IMR-90 (cell line): ENCODE measurements at regions not wholly inside any gene's neighbourhood (a gene's known extent, or its start where the extent isn't known, plus 50 kb on each side); places are given as distances from the start of the nearest gene placed in this dataset.

Source experiments
- ATAC-seq: fragments of 200-7000 bp; cut with Tn5 transposase; 2 replicates; pipeline ENCODE4 v1.9.1; 2020; ENCODE audit warnings: low read depth, mild to moderate bottlenecking, moderate library complexity
- BruUV-seq: library from RNA; stranded (reverse); fragments of 400-500 nt; replicated peaks from 2 replicates; lab custom pipeline; 2021; lab: Mats Ljungman, UMichigan
- CTCF ChIA-PET: fragments of 300-600 bp; formaldehyde crosslinking; extraction: SDS; loops from one replicate; lab custom pipeline; 2021; ENCODE audit warnings: antibody characterized with exemption; lab: Yijun Ruan, JAX
- POLR2A ChIA-PET: fragments of 300-600 bp; sonication (Branson Sonifier 250); formaldehyde crosslinking; loops from one replicate; lab custom pipeline; 2022; ENCODE audit warnings: antibody characterized with exemption; ENCODE audit not compliant: unreplicated experiment; lab: Charles Lee
- DNase-seq: peaks from one replicate; pipeline ENCODE4 v3.0.0; 2013
- H2AFZ ChIP-seq: replicated peaks from 2 replicates; pipeline ENCODE3; 2013; ENCODE audit warnings: low read length, mild to moderate bottlenecking; ENCODE audit not compliant: poor library complexity
- H2AK5ac ChIP-seq: 2 replicates; pipeline ENCODE4 v1.6.1; 2013; ENCODE audit warnings: low read depth, low read length, inconsistent platforms
- H2AK9ac ChIP-seq: replicated peaks from 2 replicates; pipeline ENCODE3; 2013; ENCODE audit warnings: mild to moderate bottlenecking, low read depth, low read length, moderate library complexity; ENCODE audit not compliant: poor library complexity
- H2BK120ac ChIP-seq: 2 replicates; pipeline ENCODE4 v1.6.1; 2013; ENCODE audit warnings: low read depth, low read length, inconsistent platforms
- H2BK15ac ChIP-seq: 3 replicates; pipeline ENCODE4 v1.6.1; 2013; ENCODE audit warnings: low read depth, low read length, inconsistent platforms
- H2BK20ac ChIP-seq: 2 replicates; pipeline ENCODE4 v1.6.1; 2013; ENCODE audit warnings: low read depth, mild to moderate bottlenecking, inconsistent platforms, low read length, moderate library complexity
- H2BK5ac ChIP-seq: 2 replicates; pipeline ENCODE4 v1.6.1; 2013; ENCODE audit warnings: mild to moderate bottlenecking, low read depth, low read length, inconsistent platforms; ENCODE audit not compliant: poor library complexity, severe bottlenecking
- H3K14ac ChIP-seq: replicated peaks from 2 replicates; pipeline ENCODE4 v1.6.1; 2013; ENCODE audit warnings: low read depth, low read length, inconsistent platforms
- H3K18ac ChIP-seq: 2 replicates; pipeline ENCODE4 v1.6.1; 2013; ENCODE audit warnings: low read depth, low read length, control low read depth
- H3K23ac ChIP-seq: 2 replicates; pipeline ENCODE4 v1.6.1; 2013; ENCODE audit warnings: low read depth, low read length, inconsistent platforms
- H3K27ac ChIP-seq: 2 replicates; pipeline ENCODE4 v1.5.1; 2013; ENCODE audit warnings: mild to moderate bottlenecking, control low read depth, low read length; ENCODE audit not compliant: insufficient read depth
- H3K27me3 ChIP-seq: 2 replicates; pipeline ENCODE4 v1.6.1; 2013; ENCODE audit warnings: low read length; ENCODE audit not compliant: control insufficient read depth, insufficient read depth
- H3K36me3 ChIP-seq: 2 replicates; pipeline ENCODE4 v1.6.1; 2013; ENCODE audit warnings: low read length, mixed read lengths; ENCODE audit not compliant: control insufficient read depth, insufficient read depth
- H3K4ac ChIP-seq: 2 replicates; pipeline ENCODE4 v1.6.1; 2013; ENCODE audit warnings: low read depth, low read length, inconsistent platforms
- H3K4me1 ChIP-seq: 2 replicates; pipeline ENCODE4 v1.6.1; 2013; ENCODE audit warnings: low read length, mixed read lengths; ENCODE audit not compliant: control insufficient read depth, insufficient read depth
- H3K4me2 ChIP-seq: 2 replicates; pipeline ENCODE4 v1.6.1; 2013; ENCODE audit warnings: low read depth, mild to moderate bottlenecking, control low read depth, low read length, moderate library complexity
- H3K4me3 ChIP-seq: 2 replicates; pipeline ENCODE4 v1.5.1; 2013; ENCODE audit warnings: low read depth, mild to moderate bottlenecking, control low read depth, low read length, moderate library complexity; ENCODE audit not compliant: insufficient read depth
- H3K56ac ChIP-seq: 2 replicates; pipeline ENCODE4 v1.6.1; 2013; ENCODE audit warnings: low read length, inconsistent platforms; ENCODE audit not compliant: insufficient read depth; ENCODE audit errors: extremely low read depth
- H3K79me1 ChIP-seq, 2 experiments: 2 replicates each; pipeline ENCODE4 v1.6.1; 2013; ENCODE audit warnings: low read length in 2 of 2, inconsistent platforms in 1 of 2, low read depth in 1 of 2
- H3K9ac ChIP-seq: 2 replicates; pipeline ENCODE4 v1.6.1; 2013; ENCODE audit warnings: low read depth, low read length, control low read depth
- H3K9me1 ChIP-seq: 2 replicates; pipeline ENCODE4 v1.6.1; 2013; ENCODE audit warnings: low read length, inconsistent platforms; ENCODE audit not compliant: insufficient read depth
- H3K9me3 ChIP-seq: 2 replicates; pipeline ENCODE4 v1.6.1; 2013; ENCODE audit warnings: low read length; ENCODE audit not compliant: control insufficient read depth, insufficient read depth
- H4K20me1 ChIP-seq: 2 replicates; pipeline ENCODE4 v1.6.1; 2013; ENCODE audit warnings: low read length, inconsistent platforms; ENCODE audit not compliant: insufficient read depth
- H4K5ac ChIP-seq: 2 replicates; pipeline ENCODE4 v1.6.1; 2013; ENCODE audit warnings: mild to moderate bottlenecking, low read depth, low read length, control low read depth
- H4K8ac ChIP-seq, 2 experiments: 2 replicates each; pipeline ENCODE4 v1.6.1; 2013; ENCODE audit warnings: low read depth in 2 of 2, low read length in 2 of 2, control low read depth in 1 of 2, inconsistent platforms in 1 of 2
- H4K91ac ChIP-seq: 2 replicates; pipeline ENCODE4 v1.6.1; 2013; ENCODE audit warnings: low read depth, low read length, inconsistent platforms; ENCODE audit not compliant: insufficient read depth
- BHLHE40 ChIP-seq: fragments of 150-350 bp; IDR thresholded peaks from 2 replicates; pipeline ENCODE4 v1.6.1; 2016; ENCODE audit warnings: mild to moderate bottlenecking, low read depth, low read length
- CEBPB ChIP-seq: IDR thresholded peaks from 2 replicates; pipeline ENCODE4 v1.6.1; 2012; ENCODE audit warnings: low read depth, low read length, improper control_type of control experiment
- CHD1 ChIP-seq: IDR thresholded peaks from 2 replicates; pipeline ENCODE4 v1.6.1; 2012; ENCODE audit warnings: low read depth, low read length, improper control_type of control experiment
- ELK1 ChIP-seq: fragments of 150-350 bp; IDR thresholded peaks from 2 replicates; pipeline ENCODE4 v1.6.1; 2016; ENCODE audit warnings: low read depth, mild to moderate bottlenecking, low read length, moderate library complexity, borderline replicate concordance
- FOS ChIP-seq: fragments of 150-350 bp; IDR thresholded peaks from 2 replicates; pipeline ENCODE4 v1.6.1; 2016; ENCODE audit warnings: low read depth, low read length
- MAFK ChIP-seq: IDR thresholded peaks from 2 replicates; pipeline ENCODE4 v1.6.1; 2012; ENCODE audit warnings: low read depth, low read length, improper control_type of control experiment
- MAZ ChIP-seq: IDR thresholded peaks from 2 replicates; pipeline ENCODE4 v1.6.1; 2012; ENCODE audit warnings: low read depth, mild to moderate bottlenecking, low read length, improper control_type of control experiment, moderate library complexity, borderline replicate concordance
- MXI1 ChIP-seq: IDR thresholded peaks from 2 replicates; pipeline ENCODE4 v1.6.1; 2012; ENCODE audit warnings: low read depth, mild to moderate bottlenecking, low read length, moderate library complexity, borderline replicate concordance
- NFE2L2 ChIP-seq: fragments of 150-350 bp; IDR thresholded peaks from 2 replicates; pipeline ENCODE4 v1.6.1; 2016; ENCODE audit warnings: low read depth, mild to moderate bottlenecking, low read length
- POLR2A ChIP-seq: IDR thresholded peaks from 2 replicates; pipeline ENCODE4 v1.6.1; 2012; ENCODE audit warnings: mild to moderate bottlenecking, low read depth, low read length
- RAD21 ChIP-seq: IDR thresholded peaks from 2 replicates; pipeline ENCODE4 v1.6.1; 2012; ENCODE audit warnings: low read length, improper control_type of control experiment
- RCOR1 ChIP-seq: IDR thresholded peaks from 2 replicates; pipeline ENCODE4 v1.6.1; 2012; ENCODE audit warnings: mild to moderate bottlenecking, low read length, improper control_type of control experiment; ENCODE audit not compliant: insufficient replicate concordance
- RFX5 ChIP-seq: IDR thresholded peaks from 2 replicates; pipeline ENCODE4 v1.8.0; 2012; ENCODE audit warnings: low read depth, mild to moderate bottlenecking, low read length, moderate library complexity
- SMC3 ChIP-seq: fragments of 150-350 bp; IDR thresholded peaks from 2 replicates; pipeline ENCODE4 v1.6.1; 2016; ENCODE audit warnings: low read depth, mild to moderate bottlenecking, antibody characterized with exemption, low read length, moderate library complexity
- WGBS, 2 experiments: methylation state at CpG; one replicate each; pipeline versions ENCODE4 v1.1.5 to v1.1.7; 2013; ENCODE audit warnings: missing lambda C conversion rate in 2 of 2; ENCODE audit not compliant: insufficient read length in 1 of 2; ENCODE audit errors: extremely low coverage in 2 of 2; 5-methylcytosine and 5-hydroxymethylcytosine counted together
- dilution Hi-C: fragments of 300-500 bp; cut with HindIII; formaldehyde crosslinking; loops from one replicate; pipeline ENCODE4 v1.14.3; 2018; ENCODE audit warnings: low sequenced_read_pairs; ENCODE audit not compliant: unreplicated experiment
- in situ Hi-C: fragments of 300-500 bp; cut with MboI; formaldehyde crosslinking; loops from 3 replicates; pipeline ENCODE4 v1.14.3; 2019; ENCODE audit warnings: low sequenced_read_pairs, inconsistent platforms, mixed read lengths
- intact Hi-C: fragments of 100-400 bp; cut with micrococcal nuclease; formaldehyde crosslinking; loops from 2 replicates; pipeline ENCODE4 v1.10.0; 2022
- TF ChIP-seq, protein P1 (sequence below): conservative IDR thresholded peaks from 2 replicates; pipeline ENCODE4 v1.5.1; 2012; ENCODE audit warnings: mild to moderate bottlenecking, low read depth, low read length, improper control_type of control experiment
- TF ChIP-seq, protein P2 (sequence below): fragments of 150-350 bp; IDR thresholded peaks from 2 replicates; pipeline ENCODE4 v1.6.1; 2017; ENCODE audit warnings: mild to moderate bottlenecking, antibody characterized with exemption, low read length, low read depth

DNA sequence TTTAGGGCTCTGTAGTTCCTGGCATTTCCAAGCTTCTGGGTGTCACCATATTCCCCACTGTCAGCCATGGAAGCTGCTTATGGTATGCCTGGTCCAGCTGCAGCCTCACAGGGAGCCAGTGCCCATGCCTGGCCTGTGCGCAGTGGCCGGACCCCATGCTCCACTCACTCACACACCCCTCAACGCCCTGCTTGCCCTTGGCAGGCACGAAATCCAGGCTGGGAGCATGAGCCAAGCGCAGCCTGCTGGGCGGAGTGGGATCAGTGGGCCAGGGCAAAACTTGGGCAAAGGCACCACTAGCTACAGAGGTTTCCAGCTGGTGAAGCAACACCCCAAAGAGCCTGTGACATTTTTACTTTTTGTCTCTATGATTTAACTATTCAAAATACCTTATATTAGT is 520.4 kb downstream of the RWDD3 start:
- Histone ChIP-seq H3K27me3 (no peaks in the 10 kb centered on the region), H2AK5ac (no peak overlapping the region), H3K79me1 (no peaks in the 10 kb centered on the region), H4K91ac (no peak overlapping the region), H4K8ac (no peak overlapping the region), H4K5ac (no peak overlapping the region), H3K9me3 (peaks cover 9% of the 10 kb centered on the region; the same call in 1 of the 2 replicates), H2AFZ (peak overlapping the region; percentile 14), H3K14ac (no peak overlapping the region), H3K56ac (no peak overlapping the region), H2BK15ac (no peak overlapping the region), H3K4me3 (no peak overlapping the region), H3K27ac (no peak overlapping the region), H2BK5ac (no peak overlapping the region), H3K9me1 (no peaks in the 10 kb centered on the region), H3K4me2 (no peak overlapping the region), H4K20me1 (no peaks in the 10 kb centered on the region), H2AK9ac (no peak overlapping the region), H2BK20ac (no peak overlapping the region), H3K23ac (no peak overlapping the region), H3K18ac (no peak overlapping the region), H2BK120ac (no peak overlapping the region), H3K9ac (no peak overlapping the region), H3K36me3 (no peaks in the 10 kb centered on the region), H3K4ac (no peak overlapping the region), H3K4me1 (no peaks in the 10 kb centered on the region)
- WGBS, 2 experiments: 60% methylated on average over 1 of the region's 6 CpGs; no CpG with 5 or more reads in 1 of the 2 experiments
- ChIA-PET POLR2A (no interaction called here), CTCF (no interaction called here)
- in situ Hi-C loops (no loop called here), intact Hi-C loops (no loop called here), dilution Hi-C loops (no loop called here)
- no peak for DNase-seq
- TF ChIP-seq RFX5: no peak
- TF ChIP-seq, protein P1, sequence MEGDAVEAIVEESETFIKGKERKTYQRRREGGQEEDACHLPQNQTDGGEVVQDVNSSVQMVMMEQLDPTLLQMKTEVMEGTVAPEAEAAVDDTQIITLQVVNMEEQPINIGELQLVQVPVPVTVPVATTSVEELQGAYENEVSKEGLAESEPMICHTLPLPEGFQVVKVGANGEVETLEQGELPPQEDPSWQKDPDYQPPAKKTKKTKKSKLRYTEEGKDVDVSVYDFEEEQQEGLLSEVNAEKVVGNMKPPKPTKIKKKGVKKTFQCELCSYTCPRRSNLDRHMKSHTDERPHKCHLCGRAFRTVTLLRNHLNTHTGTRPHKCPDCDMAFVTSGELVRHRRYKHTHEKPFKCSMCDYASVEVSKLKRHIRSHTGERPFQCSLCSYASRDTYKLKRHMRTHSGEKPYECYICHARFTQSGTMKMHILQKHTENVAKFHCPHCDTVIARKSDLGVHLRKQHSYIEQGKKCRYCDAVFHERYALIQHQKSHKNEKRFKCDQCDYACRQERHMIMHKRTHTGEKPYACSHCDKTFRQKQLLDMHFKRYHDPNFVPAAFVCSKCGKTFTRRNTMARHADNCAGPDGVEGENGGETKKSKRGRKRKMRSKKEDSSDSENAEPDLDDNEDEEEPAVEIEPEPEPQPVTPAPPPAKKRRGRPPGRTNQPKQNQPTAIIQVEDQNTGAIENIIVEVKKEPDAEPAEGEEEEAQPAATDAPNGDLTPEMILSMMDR: no peak
- TF ChIP-seq RAD21: no peak
- TF ChIP-seq NFE2L2: no peak
- TF ChIP-seq CEBPB: no peak
- TF ChIP-seq SMC3: no peak
- no peak for TF ChIP-seq POLR2A
- TF ChIP-seq, protein P2, sequence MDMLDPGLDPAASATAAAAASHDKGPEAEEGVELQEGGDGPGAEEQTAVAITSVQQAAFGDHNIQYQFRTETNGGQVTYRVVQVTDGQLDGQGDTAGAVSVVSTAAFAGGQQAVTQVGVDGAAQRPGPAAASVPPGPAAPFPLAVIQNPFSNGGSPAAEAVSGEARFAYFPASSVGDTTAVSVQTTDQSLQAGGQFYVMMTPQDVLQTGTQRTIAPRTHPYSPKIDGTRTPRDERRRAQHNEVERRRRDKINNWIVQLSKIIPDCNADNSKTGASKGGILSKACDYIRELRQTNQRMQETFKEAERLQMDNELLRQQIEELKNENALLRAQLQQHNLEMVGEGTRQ: no peak
- no peak for TF ChIP-seq ELK1
- no peak for TF ChIP-seq CHD1
- no peak for TF ChIP-seq FOS
- no peak for TF ChIP-seq BHLHE40
- no peak for TF ChIP-seq MAZ
- TF ChIP-seq MAFK: no peak
- TF ChIP-seq RCOR1: no peak
- TF ChIP-seq MXI1: no peak
- no peak for ATAC-seq
- no TSS peak for BruUV-seq
